ENCODE measurements at regions not wholly inside any gene's neighbourhood (a gene's known extent, or its start where the extent isn't known, plus 50 kb on each side); places are given as distances from the start of the nearest gene placed in this dataset.

DNA sequence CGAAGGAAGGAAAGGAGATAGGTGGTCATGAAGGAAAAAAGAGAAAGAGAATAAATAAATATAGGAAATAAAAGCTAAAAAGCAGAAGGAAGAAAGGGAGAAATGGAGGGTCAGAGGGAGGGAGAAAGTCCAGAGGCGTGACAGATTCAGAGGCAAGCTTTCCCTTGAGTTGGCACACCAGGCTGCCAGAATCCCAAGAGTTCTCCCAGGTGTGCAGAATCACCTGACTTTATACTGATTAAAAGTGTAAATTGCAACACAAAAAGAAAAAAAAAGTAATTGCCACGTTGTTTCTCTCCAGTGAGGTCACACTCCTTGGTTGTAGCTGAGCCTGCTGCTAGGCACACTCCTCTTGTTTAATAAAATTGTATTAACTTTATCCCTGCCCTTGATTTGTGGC, 669.9 kb upstream of the PKN2 start:
- H2AFZ ChIP-seq (ENCODE audit: low read length) = no peak overlapping the region
- H3K9me3 ChIP-seq (ENCODE audit: low read length) = no peaks in the 10 kb centered on the region
- POLR2A ChIA-PET (ENCODE audit: unreplicated experiment) = no interaction called here
- ATAC-seq = no peak
- CTCF ChIA-PET = no interaction called here
- H3K79me2 ChIP-seq (ENCODE audit: low read length) = no peaks in the 10 kb centered on the region
- TF ChIP-seq, protein P1, sequence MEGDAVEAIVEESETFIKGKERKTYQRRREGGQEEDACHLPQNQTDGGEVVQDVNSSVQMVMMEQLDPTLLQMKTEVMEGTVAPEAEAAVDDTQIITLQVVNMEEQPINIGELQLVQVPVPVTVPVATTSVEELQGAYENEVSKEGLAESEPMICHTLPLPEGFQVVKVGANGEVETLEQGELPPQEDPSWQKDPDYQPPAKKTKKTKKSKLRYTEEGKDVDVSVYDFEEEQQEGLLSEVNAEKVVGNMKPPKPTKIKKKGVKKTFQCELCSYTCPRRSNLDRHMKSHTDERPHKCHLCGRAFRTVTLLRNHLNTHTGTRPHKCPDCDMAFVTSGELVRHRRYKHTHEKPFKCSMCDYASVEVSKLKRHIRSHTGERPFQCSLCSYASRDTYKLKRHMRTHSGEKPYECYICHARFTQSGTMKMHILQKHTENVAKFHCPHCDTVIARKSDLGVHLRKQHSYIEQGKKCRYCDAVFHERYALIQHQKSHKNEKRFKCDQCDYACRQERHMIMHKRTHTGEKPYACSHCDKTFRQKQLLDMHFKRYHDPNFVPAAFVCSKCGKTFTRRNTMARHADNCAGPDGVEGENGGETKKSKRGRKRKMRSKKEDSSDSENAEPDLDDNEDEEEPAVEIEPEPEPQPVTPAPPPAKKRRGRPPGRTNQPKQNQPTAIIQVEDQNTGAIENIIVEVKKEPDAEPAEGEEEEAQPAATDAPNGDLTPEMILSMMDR (conservative IDR thresholded peaks at IDR 0.05; ENCODE audit: low read depth, low read length) = no peak
- TF ChIP-seq EZH2phosphoT487 (IDR thresholded peaks at IDR 0.05; ENCODE audit: borderline replicate concordance, low read length) (no peak), EZH2 (IDR thresholded peaks at IDR 0.05; ENCODE audit: low read length, unreplicated experiment) (no peak)
- H3K9ac ChIP-seq (ENCODE audit: low read length) = no peak overlapping the region
- H3K4me3 ChIP-seq (ENCODE audit: low read length) = no peak overlapping the region
- H3K4me1 ChIP-seq (ENCODE audit: insufficient read depth, low read length) = peaks cover 23% of the 10 kb centered on the region
- BruUV-seq (replicated peaks) = no TSS peak
- H4K20me1 ChIP-seq (ENCODE audit: low read length) = no peaks in the 10 kb centered on the region
- DNase-seq = no peak
- H3K36me3 ChIP-seq (ENCODE audit: low read depth, low read length) = no peaks in the 10 kb centered on the region
- H3K27me3 ChIP-seq (ENCODE audit: low read length) = no peaks in the 10 kb centered on the region
- no peaks in the 10 kb centered on the region for H3K9me2 ChIP-seq (replicated peaks; ENCODE audit: low read length)
- no peaks in the 10 kb centered on the region for H3F3A ChIP-seq (ENCODE audit: low read length, unreplicated experiment)
- H3K27ac ChIP-seq (ENCODE audit: low read length) = no peak overlapping the region
- no peak overlapping the region for H3K4me2 ChIP-seq (ENCODE audit: low read length)
- intact Hi-C loops (cut with micrococcal nuclease) = no loop called here

DNA sequence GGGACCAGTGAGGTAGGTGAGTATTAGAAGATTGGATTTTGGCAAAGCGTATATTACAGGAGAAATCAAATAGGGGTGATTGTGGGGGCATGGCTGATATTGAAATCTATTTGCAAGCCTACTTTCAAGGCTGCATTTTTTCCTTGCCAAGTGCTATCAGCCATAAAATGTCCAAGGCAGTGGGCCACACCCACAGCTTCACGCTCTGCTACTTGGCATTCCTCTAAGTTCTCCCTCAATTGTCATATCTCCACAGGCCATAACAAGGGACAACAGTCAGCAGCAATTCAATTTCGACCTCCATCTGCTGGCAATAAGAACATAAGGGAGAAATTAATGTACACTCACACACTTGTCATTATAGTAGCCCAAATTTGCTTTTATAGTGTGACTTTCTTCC, 667.1 kb upstream of the PKN2 start:
- DNase-seq = no peak
- intact Hi-C loops (cut with micrococcal nuclease) = no loop called here

DNA sequence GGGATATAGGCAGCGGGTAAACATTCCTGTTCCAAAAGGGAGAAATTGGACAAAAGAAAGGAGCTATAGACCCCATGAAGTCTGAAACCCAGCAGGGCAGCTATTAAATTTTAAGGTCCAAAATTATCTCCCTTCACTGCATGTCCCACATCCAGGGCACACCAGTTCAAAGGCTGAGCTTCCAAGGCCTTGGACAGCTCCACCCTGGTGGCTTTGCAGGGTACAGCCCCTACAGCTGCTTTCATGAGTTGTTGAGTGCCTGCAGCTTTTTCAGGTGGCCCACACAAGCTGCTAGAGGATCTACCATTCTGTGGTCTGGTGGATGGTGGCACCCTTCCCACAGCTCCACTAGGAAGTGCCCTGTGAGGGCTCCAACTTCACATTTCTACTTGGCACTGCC, 662.5 kb upstream of the PKN2 start:
- Histone ChIP-seq H3K9me2 (replicated peaks; ENCODE audit: low read length) (no peaks in the 10 kb centered on the region), H3K4me3 (ENCODE audit: low read length) (no peak overlapping the region), H3K79me2 (ENCODE audit: low read length) (no peaks in the 10 kb centered on the region), H3K36me3 (ENCODE audit: low read depth, low read length) (no peaks in the 10 kb centered on the region), H4K20me1 (ENCODE audit: low read length) (no peaks in the 10 kb centered on the region), H3K27ac (ENCODE audit: low read length) (no peak overlapping the region), H3K9ac (ENCODE audit: low read length) (no peak overlapping the region), H3K4me2 (ENCODE audit: low read length) (no peak overlapping the region), H3F3A (ENCODE audit: low read length, unreplicated experiment) (no peaks in the 10 kb centered on the region), H3K4me1 (ENCODE audit: insufficient read depth, low read length) (no peaks in the 10 kb centered on the region), H3K27me3 (ENCODE audit: low read length) (no peaks in the 10 kb centered on the region), H2AFZ (ENCODE audit: low read length) (no peak overlapping the region), H3K9me3 (ENCODE audit: low read length) (no peaks in the 10 kb centered on the region)
- CTCF ChIA-PET = no interaction called here
- DNase-seq = no peak
- intact Hi-C loops (cut with micrococcal nuclease) = no loop called here
- no TSS peak for BruUV-seq (replicated peaks)
- POLR2A ChIA-PET (ENCODE audit: unreplicated experiment) = no interaction called here
- no peak for ATAC-seq
- TF ChIP-seq EZH2 (IDR thresholded peaks at IDR 0.05; ENCODE audit: low read length, unreplicated experiment) = no peak
- no peak for TF ChIP-seq EZH2phosphoT487 (IDR thresholded peaks at IDR 0.05; ENCODE audit: borderline replicate concordance, low read length)
- TF ChIP-seq, protein P1 (conservative IDR thresholded peaks at IDR 0.05; ENCODE audit: low read depth, low read length) = no peak

More for the DNA sequence above, 667.1 kb upstream of the PKN2 start:
- no peaks in the 10 kb centered on the region for H3F3A ChIP-seq (ENCODE audit: low read length, unreplicated experiment)
- H3K9ac ChIP-seq (ENCODE audit: low read length) = no peak overlapping the region
- peaks cover 23% of the 10 kb centered on the region for H3K4me1 ChIP-seq (ENCODE audit: insufficient read depth, low read length)
- TF ChIP-seq, protein P1 (conservative IDR thresholded peaks at IDR 0.05; ENCODE audit: low read depth, low read length) = no peak
- TF ChIP-seq EZH2phosphoT487 (IDR thresholded peaks at IDR 0.05; ENCODE audit: borderline replicate concordance, low read length) (no peak), EZH2 (IDR thresholded peaks at IDR 0.05; ENCODE audit: low read length, unreplicated experiment) (no peak)
- H3K27me3 ChIP-seq (ENCODE audit: low read length) = no peaks in the 10 kb centered on the region
- POLR2A ChIA-PET (ENCODE audit: unreplicated experiment) = no interaction called here
- no peaks in the 10 kb centered on the region for H3K36me3 ChIP-seq (ENCODE audit: low read depth, low read length)
- no peaks in the 10 kb centered on the region for H3K9me2 ChIP-seq (replicated peaks; ENCODE audit: low read length)
- no peak for ATAC-seq
- no peak overlapping the region for H3K4me3 ChIP-seq (ENCODE audit: low read length)
- CTCF ChIA-PET = no interaction called here
- H4K20me1 ChIP-seq (ENCODE audit: low read length) = no peaks in the 10 kb centered on the region
- no peak overlapping the region for H3K27ac ChIP-seq (ENCODE audit: low read length)
- H2AFZ ChIP-seq (ENCODE audit: low read length) = no peak overlapping the region
- no TSS peak for BruUV-seq (replicated peaks)
- no peaks in the 10 kb centered on the region for H3K9me3 ChIP-seq (ENCODE audit: low read length)
- no peak overlapping the region for H3K4me2 ChIP-seq (ENCODE audit: low read length)
- no peaks in the 10 kb centered on the region for H3K79me2 ChIP-seq (ENCODE audit: low read length)

All from PC-3 (cell line).